Activated CD4-positive, alpha-beta memory T cell treated with anti-CD3 and anti-CD28 coated beads, Interleukin-2, amount 10 ng/mL, durations not matched to agents 7 days and 5 days (primary cell): ENCODE measurements at regions not wholly inside any gene's neighbourhood (a gene's known extent, or its start where the extent isn't known, plus 50 kb on each side); places are given as distances from the start of the nearest gene placed in this dataset.
"Not testable (repeated sequence)": the region's sequence is repeated elsewhere in the genome, so short reads cannot be mapped to it uniquely, and the experiment has no call there.

Experiments used
- CTCF ChIA-PET: fragments of 350-600 bp; sonication (Branson Sonifier 250); formaldehyde crosslinking; loops from one replicate; lab custom pipeline; 2021; ENCODE audit warnings: antibody characterized with exemption, inconsistent platforms; lab: Charles Lee
- POLR2A ChIA-PET: fragments of 350-600 bp; sonication (Branson Sonifier 250); formaldehyde crosslinking; loops from one replicate; lab custom pipeline; 2021; ENCODE audit warnings: antibody characterized with exemption; lab: Charles Lee
- DNase-seq: peaks from one replicate; pipeline ENCODE4 v3.0.0-alpha.2; 2020
- H3K27ac Mint-ChIP-seq: one replicate; pipeline ENCODE4 v1.8.0; 2021; ENCODE audit warnings: mild to moderate bottlenecking, mixed read lengths
- H3K27me3 Mint-ChIP-seq: one replicate; pipeline ENCODE4 v1.8.0; 2021; ENCODE audit warnings: mixed read lengths
- H3K36me3 Mint-ChIP-seq: one replicate; pipeline ENCODE4 v1.8.0; 2021; ENCODE audit warnings: low read depth, mixed read lengths
- H3K4me1 Mint-ChIP-seq: one replicate; pipeline ENCODE4 v1.8.0; 2021; ENCODE audit warnings: mixed read lengths
- H3K4me3 Mint-ChIP-seq: one replicate; pipeline ENCODE4 v1.8.0; 2021; ENCODE audit warnings: mild to moderate bottlenecking, mixed read lengths
- H3K9me3 Mint-ChIP-seq: one replicate; pipeline ENCODE4 v1.8.0; 2021; ENCODE audit warnings: mixed read lengths

- no peak overlapping the region for H3K27ac Mint-ChIP-seq
- CTCF ChIA-PET = no interaction called here
- DNase-seq = no peak
Measured at GRCh38 chr4:42302348-42302747, 94.9 kb upstream of the SHISA3 start.

GRCh38 chr4:42306221-42307109, 90.8 kb upstream of the SHISA3 start:
- Mint-ChIP-seq H3K36me3 (no peaks in the 10 kb centered on the region), H3K4me3 (no peak overlapping the region), H3K9me3 (no peaks in the 10 kb centered on the region), H3K27me3 (peaks cover 4% of the 10 kb centered on the region), H3K4me1 (no peaks in the 10 kb centered on the region), H3K27ac (no peak overlapping the region)
- ChIA-PET CTCF (no interaction called here), POLR2A (no interaction called here)
- no peak for DNase-seq

More at GRCh38 chr4:42302348-42302747, 94.9 kb upstream of the SHISA3 start:
- Mint-ChIP-seq H3K4me1 (no peaks in the 10 kb centered on the region), H3K4me3 (no peak overlapping the region), H3K9me3 (no peaks in the 10 kb centered on the region), H3K36me3 (no peaks in the 10 kb centered on the region), H3K27me3 (peaks cover 10% of the 10 kb centered on the region)
- POLR2A ChIA-PET = no interaction called here

DNA sequence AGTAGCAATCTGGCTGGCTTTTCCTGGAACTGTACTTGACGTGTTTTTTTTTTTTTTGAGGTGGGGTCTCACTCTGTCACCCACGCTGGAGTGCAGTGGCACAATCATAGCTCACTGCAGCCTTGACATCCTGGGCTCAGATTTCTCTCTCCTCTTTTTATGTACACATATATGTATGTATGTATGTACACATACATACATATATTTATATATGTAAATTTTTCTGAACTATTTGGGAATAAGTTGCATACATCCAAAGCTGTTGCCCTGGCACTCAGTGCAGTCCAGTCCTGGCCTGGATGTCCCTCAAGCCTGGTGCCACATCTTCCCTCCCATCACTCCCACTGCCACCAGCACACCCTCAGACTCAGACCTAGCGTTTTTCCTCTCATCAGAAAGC, 89.0 kb upstream of the SHISA3 start:
- Mint-ChIP-seq H3K4me3 (no peak overlapping the region), H3K9me3 (no peaks in the 10 kb centered on the region), H3K27ac (no peak overlapping the region), H3K36me3 (no peaks in the 10 kb centered on the region), H3K27me3 (peaks cover 4% of the 10 kb centered on the region), H3K4me1 (no peaks in the 10 kb centered on the region)
- ChIA-PET CTCF (interaction anchor here (1.0 kb wide), 1 partner anchor 28 kb away, joined by 3 read pairs; no protein-coding TSS in a partner anchor), POLR2A (no interaction called here)
- DNase-seq = no peak

GRCh38 chr4:42309361-42310260, 87.7 kb upstream of the SHISA3 start:
- Mint-ChIP-seq H3K4me3 (no peak overlapping the region), H3K27ac (no peak overlapping the region), H3K27me3 (no peaks in the 10 kb centered on the region), H3K36me3 (no peaks in the 10 kb centered on the region), H3K9me3 (peaks cover 5% of the 10 kb centered on the region), H3K4me1 (no peaks in the 10 kb centered on the region)
- DNase-seq = no peak
- ChIA-PET POLR2A (no interaction called here), CTCF (no interaction called here)

DNA sequence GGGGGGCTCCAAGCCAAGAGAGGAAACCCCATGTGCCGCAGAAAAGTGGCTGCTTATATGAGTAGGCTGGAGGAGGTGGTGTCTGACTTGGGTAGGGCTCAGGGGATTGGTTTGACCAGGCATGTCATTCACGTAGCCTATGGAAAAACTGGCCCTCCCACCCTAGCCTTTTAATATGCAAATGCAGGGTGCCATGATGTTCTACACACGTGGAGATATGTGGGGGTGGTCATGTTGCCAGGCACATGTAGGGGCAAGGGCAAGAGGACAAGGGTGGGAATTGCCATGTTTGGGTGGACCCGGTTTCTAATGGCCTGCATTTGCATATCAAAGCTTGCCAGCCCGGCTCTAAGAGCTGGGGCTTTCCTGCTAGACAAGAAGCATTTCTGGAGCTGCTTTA, 86.9 kb upstream of the SHISA3 start:
- H3K4me3 Mint-ChIP-seq = no peak overlapping the region
- peaks cover 5% of the 10 kb centered on the region for H3K9me3 Mint-ChIP-seq
- ChIA-PET CTCF (no interaction called here), POLR2A (no interaction called here)
- H3K27ac Mint-ChIP-seq = no peak overlapping the region
- DNase-seq = no peak
- H3K4me1 Mint-ChIP-seq = no peaks in the 10 kb centered on the region
- H3K36me3 Mint-ChIP-seq = no peaks in the 10 kb centered on the region
- H3K27me3 Mint-ChIP-seq = no peaks in the 10 kb centered on the region

GRCh38 chr4:42310806-42311205, 86.5 kb upstream of the SHISA3 start:
- Mint-ChIP-seq H3K27me3 (no peaks in the 10 kb centered on the region), H3K27ac (no peak overlapping the region), H3K4me3 (no peak overlapping the region), H3K36me3 (no peaks in the 10 kb centered on the region), H3K4me1 (no peaks in the 10 kb centered on the region), H3K9me3 (peaks cover 5% of the 10 kb centered on the region)
- DNase-seq = no peak
- ChIA-PET CTCF (no interaction called here), POLR2A (no interaction called here)

- H3K36me3 Mint-ChIP-seq = no peaks in the 10 kb centered on the region
- CTCF ChIA-PET = no interaction called here
- H3K4me1 Mint-ChIP-seq = no peaks in the 10 kb centered on the region
Measured at GRCh38 chr4:42311591-42311990, 85.7 kb upstream of the SHISA3 start.

DNA sequence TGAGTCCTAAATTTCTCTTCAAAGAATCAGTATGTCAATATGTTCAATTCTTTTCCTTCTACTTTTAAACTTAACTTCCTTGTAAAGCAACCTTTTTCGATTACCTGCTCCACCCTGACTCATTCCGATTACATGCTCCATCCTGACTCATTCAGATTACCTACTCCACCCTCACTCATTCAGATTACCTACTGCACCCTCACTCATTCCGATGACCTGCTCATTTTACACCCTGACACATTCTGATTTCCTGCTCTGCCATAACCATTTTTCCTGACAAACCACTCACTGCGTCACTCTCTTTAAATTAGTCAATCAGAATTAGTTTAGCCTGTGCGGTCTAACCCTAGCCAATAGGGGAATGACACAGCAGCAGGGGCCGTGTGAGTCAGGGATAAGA, 83.9 kb upstream of the SHISA3 start:
- POLR2A ChIA-PET, DNase-seq, H3K27ac Mint-ChIP-seq, H3K4me3 Mint-ChIP-seq, H3K36me3 Mint-ChIP-seq, CTCF ChIA-PET, H3K9me3 Mint-ChIP-seq, H3K4me1 Mint-ChIP-seq, H3K27me3 Mint-ChIP-seq: not testable (repeated sequence)

More at GRCh38 chr4:42311591-42311990, 85.7 kb upstream of the SHISA3 start:
- POLR2A ChIA-PET = no interaction called here
- no peak overlapping the region for H3K27ac Mint-ChIP-seq
- no peak for DNase-seq
- no peak overlapping the region for H3K4me3 Mint-ChIP-seq
- H3K27me3 Mint-ChIP-seq = no peaks in the 10 kb centered on the region
- peaks cover 5% of the 10 kb centered on the region for H3K9me3 Mint-ChIP-seq

- H3K4me3 Mint-ChIP-seq = no peak overlapping the region
- H3K27me3 Mint-ChIP-seq = no peaks in the 10 kb centered on the region
- CTCF ChIA-PET = no interaction called here
- no peak for DNase-seq
- H3K27ac Mint-ChIP-seq = no peak overlapping the region
- H3K9me3 Mint-ChIP-seq = peaks cover 5% of the 10 kb centered on the region
- no peaks in the 10 kb centered on the region for H3K4me1 Mint-ChIP-seq
- H3K36me3 Mint-ChIP-seq = no peaks in the 10 kb centered on the region
- POLR2A ChIA-PET = no interaction called here
Measured at GRCh38 chr4:42313872-42314271, 83.4 kb upstream of the SHISA3 start.

GRCh38 chr4:42315231-42315630, 82.1 kb upstream of the SHISA3 start:
- Mint-ChIP-seq H3K4me1 (no peaks in the 10 kb centered on the region), H3K9me3 (peaks cover 5% of the 10 kb centered on the region), H3K27ac (no peak overlapping the region), H3K27me3 (no peaks in the 10 kb centered on the region), H3K4me3 (no peak overlapping the region), H3K36me3 (no peaks in the 10 kb centered on the region)
- ChIA-PET POLR2A (no interaction called here), CTCF (no interaction called here)
- no peak for DNase-seq

GRCh38 chr4:42320822-42321388, 76.4 kb upstream of the SHISA3 start:
- H3K9me3 Mint-ChIP-seq = no peaks in the 10 kb centered on the region
- H3K27ac Mint-ChIP-seq = no peak overlapping the region
- no peak overlapping the region for H3K4me3 Mint-ChIP-seq
- no peaks in the 10 kb centered on the region for H3K36me3 Mint-ChIP-seq
- ChIA-PET POLR2A (interaction anchor here (0.9 kb wide), 1 partner anchor 19 kb away, joined by 3 read pairs; no protein-coding TSS in a partner anchor), CTCF (no interaction called here)
- no peak for DNase-seq
- no peaks in the 10 kb centered on the region for H3K4me1 Mint-ChIP-seq
- H3K27me3 Mint-ChIP-seq = no peaks in the 10 kb centered on the region

DNA sequence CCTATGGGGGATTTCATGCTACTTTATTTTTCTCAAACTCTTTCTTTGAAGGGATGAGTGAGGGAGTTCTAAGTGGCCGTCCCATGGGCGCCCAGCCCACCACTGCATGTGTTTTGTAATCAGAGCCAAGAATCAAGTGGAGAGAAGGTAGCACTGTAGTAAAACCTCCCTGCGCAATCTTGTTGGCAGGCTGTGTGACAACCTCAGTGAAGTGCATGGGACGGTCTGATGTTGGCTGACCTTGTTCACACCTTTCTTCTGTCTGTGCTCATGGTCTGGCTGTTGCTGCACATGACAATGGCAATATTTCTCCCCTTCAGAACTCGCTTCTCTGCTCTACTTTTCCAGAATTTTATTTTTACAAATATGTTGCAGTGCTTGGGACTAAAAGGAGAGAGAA, 71.2 kb upstream of the SHISA3 start:
- ChIA-PET POLR2A (no interaction called here), CTCF (no interaction called here)
- no peaks in the 10 kb centered on the region for H3K9me3 Mint-ChIP-seq
- no peak overlapping the region for H3K27ac Mint-ChIP-seq
- H3K27me3 Mint-ChIP-seq = no peaks in the 10 kb centered on the region
- no peaks in the 10 kb centered on the region for H3K36me3 Mint-ChIP-seq
- no peak for DNase-seq
- H3K4me1 Mint-ChIP-seq = no peaks in the 10 kb centered on the region
- no peak overlapping the region for H3K4me3 Mint-ChIP-seq

DNA sequence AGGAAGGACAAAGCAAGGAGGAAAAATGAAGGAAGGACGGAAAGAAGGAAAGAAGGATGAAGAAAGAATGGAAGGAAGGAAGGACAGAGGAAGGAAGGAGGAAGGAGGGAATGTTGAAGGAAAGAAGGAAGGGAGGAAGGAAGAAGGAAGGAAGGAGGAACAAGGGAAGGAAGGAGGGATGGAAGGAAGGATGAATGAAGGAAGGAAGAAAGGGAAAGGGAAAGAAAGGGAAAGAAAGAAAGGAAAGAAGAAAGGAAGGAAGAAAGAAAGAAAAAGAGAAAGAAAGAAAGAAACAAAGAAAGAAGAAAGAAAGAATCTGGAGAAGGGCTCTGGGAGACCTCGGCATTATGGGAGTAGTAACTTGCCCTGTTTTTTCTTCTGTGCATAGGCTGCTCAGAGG, 70.8 kb upstream of the SHISA3 start:
- POLR2A ChIA-PET = no interaction called here
- no peak overlapping the region for H3K27ac Mint-ChIP-seq

More for the DNA sequence above, 70.8 kb upstream of the SHISA3 start:
- Mint-ChIP-seq H3K4me3 (no peak overlapping the region), H3K4me1 (no peaks in the 10 kb centered on the region), H3K27me3 (no peaks in the 10 kb centered on the region), H3K9me3 (no peaks in the 10 kb centered on the region), H3K36me3 (no peaks in the 10 kb centered on the region)
- CTCF ChIA-PET = no interaction called here
- no peak for DNase-seq
